Uterus (tissue), 3 donors: ENCODE measurements at regions not wholly inside any gene's neighbourhood (a gene's known extent, or its start where the extent isn't known, plus 50 kb on each side); places are given as distances from the start of the nearest gene placed in this dataset.

ENCODE experiments used
- DNase-seq, 2 donors: peaks; one replicate each; pipeline ENCODE4 v3.0.0-alpha.2; 2019 to 2020
- H3K27ac ChIP-seq, 2 donors: fragments of 200-600 bp; sonication (generic); 1 replicate in 1 of 2; 2 replicates in 1 of 2; pipeline ENCODE4 v1.5.1; 2016 to 2018
- H3K27me3 ChIP-seq, 2 donors: fragments of 200-600 bp; sonication (generic); one replicate each; pipeline ENCODE4 v1.5.1; 2018 to 2019; ENCODE audit warnings: control low read depth in 1 of 2
- H3K36me3 ChIP-seq, 2 donors: fragments of 200-600 bp; sonication (generic); one replicate each; pipeline ENCODE4 v1.5.1; 2019; ENCODE audit warnings: control low read depth in 1 of 2
- H3K4me1 ChIP-seq, 2 donors: fragments of 200-600 bp; sonication (generic); one replicate each; pipeline ENCODE4 v1.5.1; 2018 to 2019; ENCODE audit warnings: control low read depth in 1 of 2
- H3K4me3 ChIP-seq, 2 donors: fragments of 200-600 bp; sonication (generic); 1 replicate in 1 of 2; 2 replicates in 1 of 2; pipeline ENCODE4 v1.5.1; 2018 to 2019; ENCODE audit warnings: mild to moderate bottlenecking in 1 of 2
- H3K9me3 ChIP-seq, 2 donors: fragments of 200-600 bp; sonication (generic); one replicate each; pipeline ENCODE4 v1.5.1; 2019; ENCODE audit warnings: control low read depth in 1 of 2
- CTCF ChIP-seq, 4 experiments: fragments of 200-600 bp in 2 of 4; fragments of 450-650 bp in 2 of 4; sonication (generic) in 2 of 4; IDR thresholded peaks; one replicate each; pipeline ENCODE4 v1.5.1; 2016 to 2019; ENCODE audit warnings: antibody characterized with exemption in 4 of 4, mild to moderate bottlenecking in 2 of 4, moderate library complexity in 1 of 4
- POLR2A ChIP-seq, 2 donors: fragments of 450-650 bp; IDR thresholded peaks; one replicate each; pipeline ENCODE4 v1.6.1; 2016; ENCODE audit warnings: antibody characterized with exemption in 2 of 2, mild to moderate bottlenecking in 1 of 2, moderate library complexity in 1 of 2
- intact Hi-C: fragments of 100-400 bp; cut with DNase I; formaldehyde crosslinking; loops from one replicate; pipeline ENCODE4 v1.15.1; 2023; ENCODE audit warnings: low total_unique reads
- donor health status: DM: yes; HTN: yes; CAD: no.

- no peaks in the 10 kb centered on the region for H3K4me1 ChIP-seq
- intact Hi-C loops: no loop called here
- no peaks in the 10 kb centered on the region for H3K27me3 ChIP-seq
- no peak for DNase-seq
- TF ChIP-seq CTCF (IDR thresholded peaks at IDR 0.05): no peak
- TF ChIP-seq POLR2A (IDR thresholded peaks at IDR 0.05): no peak
- no peaks in the 10 kb centered on the region for H3K36me3 ChIP-seq
- H3K27ac ChIP-seq: no peak overlapping the region
- no peak overlapping the region for H3K4me3 ChIP-seq
- H3K9me3 ChIP-seq: no peaks in the 10 kb centered on the region
These were observed 114.3 kb upstream of the DAP start for GRCh38 chr5:10875201-10875768.

- Histone ChIP-seq H3K4me3 (no peak overlapping the region), H3K36me3 (no peaks in the 10 kb centered on the region), H3K27me3 (no peaks in the 10 kb centered on the region), H3K4me1 (no peaks in the 10 kb centered on the region), H3K27ac (no peak overlapping the region), H3K9me3 (no peaks in the 10 kb centered on the region)
- intact Hi-C loops: no loop called here
- DNase-seq: no peak
- TF ChIP-seq CTCF (IDR thresholded peaks at IDR 0.05): no peak
- no peak for TF ChIP-seq POLR2A (IDR thresholded peaks at IDR 0.05)
These were observed 113.5 kb upstream of the DAP start for GRCh38 chr5:10874541-10874940.

- TF ChIP-seq CTCF (IDR thresholded peaks at IDR 0.05): no peak
- no peak for TF ChIP-seq POLR2A (IDR thresholded peaks at IDR 0.05)
- Histone ChIP-seq H3K4me1 (no peaks in the 10 kb centered on the region), H3K9me3 (no peaks in the 10 kb centered on the region), H3K27me3 (no peaks in the 10 kb centered on the region), H3K27ac (no peak overlapping the region), H3K36me3 (no peaks in the 10 kb centered on the region), H3K4me3 (no peak overlapping the region)
- DNase-seq: no peak
- intact Hi-C loops: no loop called here
These were observed 109.8 kb upstream of the DAP start for GRCh38 chr5:10870791-10871190.

GRCh38 chr5:10868956-10869355, 107.9 kb upstream of the DAP start:
- no peak for DNase-seq
- TF ChIP-seq POLR2A (IDR thresholded peaks at IDR 0.05) (no peak), CTCF (IDR thresholded peaks at IDR 0.05) (no peak)
- intact Hi-C loops: no loop called here

GRCh38 chr5:10867389-10868303, 106.6 kb upstream of the DAP start:
- Histone ChIP-seq H3K27me3 (no peaks in the 10 kb centered on the region), H3K27ac (no peak overlapping the region), H3K4me3 (no peak overlapping the region), H3K9me3 (no peaks in the 10 kb centered on the region), H3K4me1 (no peaks in the 10 kb centered on the region), H3K36me3 (no peaks in the 10 kb centered on the region)
- no peak for DNase-seq
- intact Hi-C loops: no loop called here
- no peak for TF ChIP-seq CTCF (IDR thresholded peaks at IDR 0.05)
- TF ChIP-seq POLR2A (IDR thresholded peaks at IDR 0.05): no peak

More at GRCh38 chr5:10868956-10869355, 107.9 kb upstream of the DAP start:
- no peaks in the 10 kb centered on the region for H3K36me3 ChIP-seq
- no peaks in the 10 kb centered on the region for H3K4me1 ChIP-seq
- H3K9me3 ChIP-seq: no peaks in the 10 kb centered on the region
- H3K27ac ChIP-seq: no peak overlapping the region
- no peaks in the 10 kb centered on the region for H3K27me3 ChIP-seq
- H3K4me3 ChIP-seq: no peak overlapping the region
